KMS-11 (cell line): ENCODE measurements at regions not wholly inside any gene's neighbourhood (a gene's known extent, or its start where the extent isn't known, plus 50 kb on each side); places are given as distances from the start of the nearest gene placed in this dataset.
"Not testable (repeated sequence)": the region's sequence is repeated elsewhere in the genome, so short reads cannot be mapped to it uniquely, and the experiment has no call there.

Source experiments
- H2AFZ ChIP-seq: fragments of 200-600 bp; sonication (generic); 2 replicates; pipeline ENCODE4 v1.6.1; 2016; ENCODE audit warnings: antibody characterized with exemption, mixed run types, low read depth
- H3K27ac ChIP-seq: fragments of 200-600 bp; sonication (generic); 2 replicates; pipeline ENCODE4 v1.6.1; 2016; ENCODE audit warnings: mild to moderate bottlenecking, mixed run types
- H3K27me3 ChIP-seq: fragments of 200-600 bp; sonication (generic); 2 replicates; pipeline ENCODE4 v1.6.1; 2017; ENCODE audit warnings: mild to moderate bottlenecking, low read depth, mixed run types, moderate library complexity; ENCODE audit not compliant: insufficient read depth
- H3K36me3 ChIP-seq: fragments of 200-600 bp; sonication (generic); 2 replicates; pipeline ENCODE4 v1.6.1; 2017; ENCODE audit warnings: mild to moderate bottlenecking, mixed run types; ENCODE audit not compliant: insufficient read depth
- H3K4me1 ChIP-seq: fragments of 200-600 bp; sonication (generic); 2 replicates; pipeline ENCODE4 v1.6.1; 2016; ENCODE audit warnings: mild to moderate bottlenecking, low read depth, mixed run types; ENCODE audit not compliant: poor library complexity, severe bottlenecking
- H3K4me2 ChIP-seq: fragments of 200-600 bp; sonication (generic); 2 replicates; pipeline ENCODE4 v1.7.0; 2016; ENCODE audit warnings: mild to moderate bottlenecking, mixed run types
- H3K4me3 ChIP-seq: fragments of 200-600 bp; sonication (generic); IDR thresholded peaks from 2 replicates; pipeline ENCODE4 v1.6.1; 2017; ENCODE audit warnings: low read depth, low read length, mixed read lengths; ENCODE audit not compliant: insufficient read depth
- H3K79me2 ChIP-seq: fragments of 200-600 bp; sonication (generic); 2 replicates; pipeline ENCODE4 v1.6.1; 2016; ENCODE audit warnings: low read depth, mixed run types; ENCODE audit not compliant: insufficient read depth
- H3K9ac ChIP-seq: fragments of 200-600 bp; sonication (generic); 2 replicates; pipeline ENCODE4 v1.6.1; 2016; ENCODE audit warnings: mild to moderate bottlenecking, mixed run types
- H4K20me1 ChIP-seq: fragments of 200-600 bp; sonication (generic); 2 replicates; pipeline ENCODE4 v1.6.1; 2016; ENCODE audit warnings: mild to moderate bottlenecking, mixed run types; ENCODE audit not compliant: insufficient read depth
- CTCF ChIP-seq: fragments of 200-600 bp; sonication (generic); conservative IDR thresholded peaks from 2 replicates; pipeline ENCODE4 v1.6.1; 2017; ENCODE audit warnings: low read depth, mild to moderate bottlenecking, antibody characterized with exemption, low read length, moderate library complexity, mixed read lengths

DNA sequence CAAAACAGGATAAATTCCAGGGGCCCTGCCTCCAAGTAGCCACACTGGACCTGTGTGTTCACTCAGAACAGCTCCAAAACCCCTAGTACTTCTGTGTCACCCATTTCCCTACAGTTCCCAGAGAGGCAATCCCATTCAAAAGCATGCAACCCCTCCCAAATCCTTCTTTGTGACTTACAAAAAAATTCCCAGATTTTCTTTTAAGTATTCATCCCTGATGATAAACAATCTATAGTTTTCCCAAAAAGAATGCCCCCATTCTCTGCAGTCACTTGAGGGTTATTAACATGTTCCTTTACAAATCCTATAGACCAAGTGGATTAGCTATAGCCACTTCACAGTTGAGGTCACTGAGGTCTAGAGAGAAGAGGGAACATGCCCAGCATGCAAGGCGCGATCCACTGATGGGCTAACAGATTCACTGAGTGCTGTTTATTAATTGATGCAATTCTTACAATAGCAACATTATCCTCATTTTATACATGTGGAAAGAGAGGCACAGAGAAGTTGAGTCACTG, 85.4 kb downstream of the MYL12B start:
- H3K9ac ChIP-seq, result no peak overlapping the region
- H3K36me3 ChIP-seq, result no peaks in the 10 kb centered on the region
- H3K4me1 ChIP-seq, result no peaks in the 10 kb centered on the region
- H4K20me1 ChIP-seq, result no peaks in the 10 kb centered on the region
- H3K79me2 ChIP-seq, result no peaks in the 10 kb centered on the region
- no peaks in the 10 kb centered on the region for H3K27me3 ChIP-seq
- no peak overlapping the region for H3K4me2 ChIP-seq
- H3K4me3 ChIP-seq, result no peak overlapping the region
- no peak overlapping the region for H2AFZ ChIP-seq
- TF ChIP-seq CTCF, result no peak
- no peak overlapping the region for H3K27ac ChIP-seq

DNA sequence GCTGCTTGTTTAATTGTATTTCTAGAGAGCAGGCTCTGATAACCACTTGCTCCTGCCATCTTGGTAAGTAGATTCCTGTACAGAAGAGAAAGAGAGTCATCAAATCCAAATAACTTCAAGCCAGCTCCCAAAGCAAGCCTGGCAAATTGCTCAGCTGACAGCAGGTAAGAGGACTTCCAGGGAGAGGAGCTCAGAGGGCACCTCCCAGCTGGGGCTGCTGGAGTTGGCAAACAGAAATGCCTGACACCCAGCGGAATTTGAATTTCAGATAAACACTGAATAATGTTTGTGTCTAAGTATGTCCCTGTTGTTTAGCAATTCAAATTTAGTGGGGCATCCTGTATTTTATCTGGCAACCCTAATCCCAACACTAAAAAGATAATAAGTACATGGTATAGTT, 86.2 kb downstream of the MYL12B start:
- Histone ChIP-seq H3K4me2 (no peak overlapping the region), H3K27ac (no peak overlapping the region), H3K27me3 (no peaks in the 10 kb centered on the region), H3K79me2 (no peaks in the 10 kb centered on the region), H4K20me1 (no peaks in the 10 kb centered on the region), H3K4me3 (no peak overlapping the region), H3K9ac (no peak overlapping the region), H3K36me3 (no peaks in the 10 kb centered on the region), H2AFZ (no peak overlapping the region), H3K4me1 (no peaks in the 10 kb centered on the region)
- TF ChIP-seq CTCF, result no peak

DNA sequence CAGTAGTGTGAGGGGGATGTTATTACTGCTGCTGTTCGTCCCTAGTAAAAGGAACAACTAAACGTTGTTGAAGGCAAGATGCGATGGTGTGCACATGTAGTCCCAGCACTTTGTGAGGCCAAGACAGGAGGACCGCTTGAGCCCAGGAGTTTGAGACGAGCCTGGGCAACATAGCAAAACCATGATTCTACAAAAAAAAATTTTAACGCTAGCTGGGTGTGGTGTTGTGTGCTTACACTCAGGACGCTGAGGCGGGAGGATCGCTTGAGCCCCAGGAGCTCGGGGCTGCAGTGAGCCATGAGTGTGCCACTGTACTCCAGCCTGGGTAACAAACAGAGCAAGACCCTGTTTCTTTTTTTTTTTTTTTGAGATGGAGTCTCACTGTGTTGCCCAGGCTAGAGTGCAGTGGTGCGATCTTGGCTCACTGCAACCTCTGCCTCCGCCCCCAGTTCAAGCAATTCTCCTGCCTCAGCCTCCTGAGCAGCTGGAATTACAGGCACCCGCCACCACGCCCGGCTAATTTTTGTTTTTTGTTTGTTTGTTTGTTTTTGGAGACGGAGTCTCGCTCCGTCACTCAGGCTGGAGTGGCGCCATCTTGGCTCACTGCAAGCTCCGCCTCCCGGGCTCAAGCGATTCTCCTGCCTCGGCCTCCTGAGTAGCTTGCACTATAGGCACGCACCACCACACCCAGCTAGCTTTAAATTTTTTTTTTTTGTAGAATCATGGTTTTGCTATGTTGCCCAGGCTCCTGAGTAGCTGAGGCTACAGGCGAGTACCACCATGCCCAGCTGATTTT, 87.3 kb downstream of the MYL12B start:
- not testable (repeated sequence) for H3K27ac ChIP-seq, H3K4me2 ChIP-seq, H3K4me3 ChIP-seq, H3K27me3 ChIP-seq, H3K36me3 ChIP-seq, H2AFZ ChIP-seq, H3K79me2 ChIP-seq, H4K20me1 ChIP-seq, H3K4me1 ChIP-seq, H3K9ac ChIP-seq

- H3K9ac ChIP-seq, result no peak overlapping the region
- H2AFZ ChIP-seq, result no peak overlapping the region
- no peaks in the 10 kb centered on the region for H3K36me3 ChIP-seq
- no peaks in the 10 kb centered on the region for H3K79me2 ChIP-seq
- H3K4me2 ChIP-seq, result no peak overlapping the region
- no peak overlapping the region for H3K27ac ChIP-seq
- H4K20me1 ChIP-seq, result no peaks in the 10 kb centered on the region
- H3K4me3 ChIP-seq, result no peak overlapping the region
- TF ChIP-seq CTCF, result no peak
- H3K4me1 ChIP-seq, result no peaks in the 10 kb centered on the region
- H3K27me3 ChIP-seq, result no peaks in the 10 kb centered on the region
Measured at GRCh38 chr18:3350021-3350420, 88.1 kb downstream of the MYL12B start.
